Prostate gland (tissue), 2 donors: ENCODE measurements at regions not wholly inside any gene's neighbourhood (a gene's known extent, or its start where the extent isn't known, plus 50 kb on each side); places are given as distances from the start of the nearest gene placed in this dataset.
"Not testable (repeated sequence)": the region's sequence is repeated elsewhere in the genome, so short reads cannot be mapped to it uniquely, and the experiment has no call there.

ENCODE experiments used
- DNase-seq: peaks from one replicate; pipeline ENCODE4 v3.0.0-alpha.2; 2019; ENCODE audit warnings: low spot score
- H3K27ac ChIP-seq, 2 donors: fragments of 200-600 bp; sonication (generic); 2 replicates each; pipeline ENCODE4 v1.5.1; 2017 to 2019
- H3K27me3 ChIP-seq: fragments of 200-600 bp; sonication (generic); replicated peaks from 2 replicates; pipeline ENCODE4 v1.5.1; 2019; ENCODE audit not compliant: insufficient read depth
- H3K36me3 ChIP-seq, 2 donors: fragments of 200-600 bp; sonication (generic); 1 replicate in 1 of 2; 2 replicates in 1 of 2; pipeline versions ENCODE4 v1.5.1 to v1.8.1; 2017 to 2019
- H3K4me1 ChIP-seq: fragments of 200-600 bp; sonication (generic); replicated peaks from 2 replicates; pipeline ENCODE4 v1.5.1; 2019
- H3K4me3 ChIP-seq, 2 donors: fragments of 200-600 bp; sonication (generic); 2 replicates each; pipeline ENCODE4 v1.5.1; 2017 to 2019
- H3K9me3 ChIP-seq: fragments of 200-600 bp; sonication (generic); 2 replicates; pipeline ENCODE4 v1.5.1; 2017
- POLR2A ChIP-seq: fragments of 450-650 bp; IDR thresholded peaks from one replicate; pipeline ENCODE4 v1.6.1; 2016; ENCODE audit warnings: antibody characterized with exemption, mild to moderate bottlenecking
- POLR2AphosphoS5 ChIP-seq: sonication (generic); formaldehyde crosslinking; IDR thresholded peaks from one replicate; pipeline ENCODE4 v1.6.1; 2017; ENCODE audit warnings: antibody characterized with exemption
- WGBS: methylation state at CpG from one replicate; pipeline ENCODE4 v1.1.5; 2018; 5-methylcytosine and 5-hydroxymethylcytosine counted together
- intact Hi-C: fragments of 100-400 bp; cut with DNase I; formaldehyde crosslinking; loops from one replicate; pipeline ENCODE4 v1.14.2; 2022
- TF ChIP-seq, protein P1 (sequence below), 4 experiments: fragments of 200-600 bp in 2 of 4; fragments of 450-650 bp in 2 of 4; sonication (generic) in 2 of 4; IDR thresholded peaks; 1 replicate in 3 of 4; 2 replicates in 1 of 4; pipeline ENCODE4 v1.5.1; 2016 to 2019; ENCODE audit warnings: antibody characterized with exemption in 4 of 4, mild to moderate bottlenecking in 2 of 4, moderate library complexity in 2 of 4

- H3K4me3 ChIP-seq = no peak overlapping the region
- no peak for TF ChIP-seq POLR2A
- TF ChIP-seq, protein P1, sequence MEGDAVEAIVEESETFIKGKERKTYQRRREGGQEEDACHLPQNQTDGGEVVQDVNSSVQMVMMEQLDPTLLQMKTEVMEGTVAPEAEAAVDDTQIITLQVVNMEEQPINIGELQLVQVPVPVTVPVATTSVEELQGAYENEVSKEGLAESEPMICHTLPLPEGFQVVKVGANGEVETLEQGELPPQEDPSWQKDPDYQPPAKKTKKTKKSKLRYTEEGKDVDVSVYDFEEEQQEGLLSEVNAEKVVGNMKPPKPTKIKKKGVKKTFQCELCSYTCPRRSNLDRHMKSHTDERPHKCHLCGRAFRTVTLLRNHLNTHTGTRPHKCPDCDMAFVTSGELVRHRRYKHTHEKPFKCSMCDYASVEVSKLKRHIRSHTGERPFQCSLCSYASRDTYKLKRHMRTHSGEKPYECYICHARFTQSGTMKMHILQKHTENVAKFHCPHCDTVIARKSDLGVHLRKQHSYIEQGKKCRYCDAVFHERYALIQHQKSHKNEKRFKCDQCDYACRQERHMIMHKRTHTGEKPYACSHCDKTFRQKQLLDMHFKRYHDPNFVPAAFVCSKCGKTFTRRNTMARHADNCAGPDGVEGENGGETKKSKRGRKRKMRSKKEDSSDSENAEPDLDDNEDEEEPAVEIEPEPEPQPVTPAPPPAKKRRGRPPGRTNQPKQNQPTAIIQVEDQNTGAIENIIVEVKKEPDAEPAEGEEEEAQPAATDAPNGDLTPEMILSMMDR (IDR thresholded peaks at IDR 0.05) = no peak
- TF ChIP-seq POLR2AphosphoS5 = no peak
- H3K27me3 ChIP-seq = no peaks in the 10 kb centered on the region
- no peaks in the 10 kb centered on the region for H3K36me3 ChIP-seq
- H3K27ac ChIP-seq = no peak overlapping the region
- intact Hi-C loops = no loop called here
- WGBS = 68% methylated on average over 2 of the region's 2 CpGs
- DNase-seq = no peak
- H3K4me1 ChIP-seq = no peaks in the 10 kb centered on the region
- H3K9me3 ChIP-seq = no peaks in the 10 kb centered on the region
These were observed 117.5 kb downstream of the ANXA2 start for GRCh38 chr15:60280259-60280658.

DNA sequence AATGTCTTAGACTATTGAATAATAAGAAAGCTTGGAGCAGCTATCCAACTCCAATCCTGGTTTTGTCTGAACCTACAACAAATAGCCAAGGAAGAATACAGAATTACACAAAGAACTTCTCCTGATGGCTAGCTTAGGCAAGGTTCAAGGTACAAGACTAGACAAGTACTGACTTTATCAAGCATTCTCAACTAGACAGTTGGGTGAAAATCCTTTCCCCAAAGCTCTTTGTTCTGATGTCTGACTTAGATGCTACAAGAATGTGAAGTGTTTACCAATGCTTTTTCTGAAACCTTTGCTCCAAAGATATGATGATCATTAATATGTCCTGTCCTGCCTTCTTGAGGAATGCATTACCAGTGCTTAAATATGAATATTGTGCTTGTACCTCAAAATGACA, 113.8 kb downstream of the ANXA2 start:
- TF ChIP-seq POLR2AphosphoS5 (no peak), POLR2A (no peak)
- TF ChIP-seq, protein P1 (IDR thresholded peaks at IDR 0.05) = no peak
- H3K27me3 ChIP-seq = no peaks in the 10 kb centered on the region

GRCh38 chr15:60295901-60296300, 101.9 kb downstream of the ANXA2 start:
- H3K27ac ChIP-seq, intact Hi-C loops: not testable (repeated sequence)
- WGBS = 97% methylated on average over 5 of the region's 5 CpGs

More for the DNA sequence above, 113.8 kb downstream of the ANXA2 start:
- H3K4me3 ChIP-seq = no peak overlapping the region
- no peaks in the 10 kb centered on the region for H3K36me3 ChIP-seq
- no peak for DNase-seq
- no peaks in the 10 kb centered on the region for H3K9me3 ChIP-seq
- intact Hi-C loops = no loop called here
- no peaks in the 10 kb centered on the region for H3K4me1 ChIP-seq
- no peak overlapping the region for H3K27ac ChIP-seq

DNA sequence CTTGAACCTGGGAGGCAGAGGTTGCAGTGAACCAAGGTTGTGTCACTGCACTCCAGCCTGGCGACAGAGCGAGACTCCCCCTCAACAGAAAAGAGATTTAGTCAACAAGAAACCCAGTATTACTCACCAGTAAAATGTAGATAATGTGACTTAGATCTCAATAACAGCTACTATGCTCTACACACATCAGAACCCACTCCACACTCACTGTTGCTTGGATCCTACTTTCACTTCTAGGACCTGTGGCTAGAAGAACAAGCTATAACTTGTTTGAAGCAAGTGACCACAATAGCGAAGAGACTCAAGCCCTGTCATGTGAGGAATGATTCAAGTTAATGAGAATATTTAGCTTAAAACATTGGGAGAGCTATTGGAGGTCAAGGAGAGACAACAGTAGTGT, 100.7 kb downstream of the ANXA2 start:
- no peaks in the 10 kb centered on the region for H3K4me1 ChIP-seq
- intact Hi-C loops = no loop called here
- no peak overlapping the region for H3K4me3 ChIP-seq
- WGBS = 83% methylated on average over 3 of the region's 3 CpGs
- H3K27ac ChIP-seq = no peak overlapping the region
- no peaks in the 10 kb centered on the region for H3K27me3 ChIP-seq
- TF ChIP-seq, protein P1 (IDR thresholded peaks at IDR 0.05) = no peak
- TF ChIP-seq POLR2A (no peak), POLR2AphosphoS5 (no peak)
- no peaks in the 10 kb centered on the region for H3K36me3 ChIP-seq
- DNase-seq = no peak
- no peaks in the 10 kb centered on the region for H3K9me3 ChIP-seq

More at GRCh38 chr15:60295901-60296300, 101.9 kb downstream of the ANXA2 start:
- DNase-seq, H3K36me3 ChIP-seq, H3K27me3 ChIP-seq, H3K9me3 ChIP-seq, H3K4me3 ChIP-seq, H3K4me1 ChIP-seq: not testable (repeated sequence)
